ENCODE measurements at regions not wholly inside any gene's neighbourhood (a gene's known extent, or its start where the extent isn't known, plus 50 kb on each side); places are given as distances from the start of the nearest gene placed in this dataset.
A peak's percentile ranks its signal among the peaks of the same experiment; 100 is the strongest.

DNA sequence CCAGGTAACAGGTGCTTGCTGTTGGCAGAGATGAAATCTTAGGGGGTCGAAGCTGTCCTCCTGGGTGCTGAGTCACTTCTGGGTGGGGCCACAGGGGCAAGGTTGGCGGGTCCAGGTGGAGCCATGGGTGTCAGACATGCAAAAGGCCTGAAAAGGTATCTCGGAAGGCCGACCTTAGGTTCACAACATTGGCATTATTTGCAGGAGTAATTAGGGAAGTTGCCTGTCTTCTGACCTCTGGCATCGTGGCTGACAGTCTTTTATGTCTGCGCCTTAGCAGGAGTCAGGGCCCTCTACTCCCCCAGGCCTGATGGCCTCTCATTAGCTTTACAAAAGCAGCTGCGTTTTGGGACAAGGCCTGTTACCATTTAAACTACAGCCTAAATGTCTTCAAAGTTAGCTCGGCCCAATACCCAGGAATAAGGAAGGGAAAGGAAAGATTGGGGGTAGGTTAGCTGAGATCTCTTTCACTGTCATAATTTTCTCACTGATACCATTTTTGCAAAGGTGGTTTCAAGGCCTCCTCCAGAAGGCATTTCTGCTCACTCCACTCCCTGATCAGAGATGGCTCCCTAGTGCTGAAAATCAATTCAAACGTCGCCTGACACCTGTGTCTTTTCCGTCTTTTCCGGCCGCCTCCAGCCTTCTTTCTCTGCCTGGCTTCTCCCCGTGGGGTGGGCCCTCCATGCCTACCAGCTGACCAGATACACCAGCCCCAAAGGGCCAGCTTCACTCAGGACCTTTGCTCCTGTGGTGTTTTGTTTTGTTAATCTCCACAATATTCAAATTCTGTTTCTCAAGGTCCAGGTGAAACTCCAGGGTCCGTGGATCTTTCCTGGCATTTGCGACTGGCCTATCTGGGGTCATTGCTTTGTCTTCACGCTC, 90.8 kb downstream of the RHOB start (continued):
- TF ChIP-seq, protein P1, sequence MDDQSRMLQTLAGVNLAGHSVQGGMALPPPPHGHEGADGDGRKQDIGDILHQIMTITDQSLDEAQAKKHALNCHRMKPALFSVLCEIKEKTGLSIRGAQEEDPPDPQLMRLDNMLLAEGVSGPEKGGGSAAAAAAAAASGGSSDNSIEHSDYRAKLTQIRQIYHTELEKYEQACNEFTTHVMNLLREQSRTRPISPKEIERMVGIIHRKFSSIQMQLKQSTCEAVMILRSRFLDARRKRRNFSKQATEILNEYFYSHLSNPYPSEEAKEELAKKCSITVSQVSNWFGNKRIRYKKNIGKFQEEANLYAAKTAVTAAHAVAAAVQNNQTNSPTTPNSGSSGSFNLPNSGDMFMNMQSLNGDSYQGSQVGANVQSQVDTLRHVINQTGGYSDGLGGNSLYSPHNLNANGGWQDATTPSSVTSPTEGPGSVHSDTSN (CRISPR knock-in tag; IDR thresholded peaks at IDR 0.05; ENCODE audit: borderline replicate concordance): no peak
- no peak for TF ChIP-seq NCOA5 (CRISPR knock-in tag; IDR thresholded peaks at IDR 0.05)
- peak; percentile 14; the same call in 1 of the 2 replicates for TF ChIP-seq ZMYM4 (CRISPR knock-in tag; IDR thresholded peaks at IDR 0.05)
- peak; percentile 78 for TF ChIP-seq FOXP4 (CRISPR knock-in tag; IDR thresholded peaks at IDR 0.05)
- TF ChIP-seq ZFP62 (CRISPR knock-in tag; IDR thresholded peaks at IDR 0.05): no peak
- peak; percentile 86 for TF ChIP-seq HNF4G (IDR thresholded peaks at IDR 0.05; ENCODE audit: borderline replicate concordance, low read depth, low read length)
- no peak; the same call in 1 of the 2 replicates for TF ChIP-seq HNF4G (CRISPR knock-in tag; IDR thresholded peaks at IDR 0.05; ENCODE audit: borderline replicate concordance, low read depth)
- TF ChIP-seq DNMT1 (CRISPR knock-in tag; IDR thresholded peaks at IDR 0.05): no peak
- TF ChIP-seq, protein P2, sequence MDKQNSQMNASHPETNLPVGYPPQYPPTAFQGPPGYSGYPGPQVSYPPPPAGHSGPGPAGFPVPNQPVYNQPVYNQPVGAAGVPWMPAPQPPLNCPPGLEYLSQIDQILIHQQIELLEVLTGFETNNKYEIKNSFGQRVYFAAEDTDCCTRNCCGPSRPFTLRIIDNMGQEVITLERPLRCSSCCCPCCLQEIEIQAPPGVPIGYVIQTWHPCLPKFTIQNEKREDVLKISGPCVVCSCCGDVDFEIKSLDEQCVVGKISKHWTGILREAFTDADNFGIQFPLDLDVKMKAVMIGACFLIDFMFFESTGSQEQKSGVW (CRISPR knock-in tag; IDR thresholded peaks at IDR 0.05; ENCODE audit: borderline replicate concordance): no peak
- peak; percentile 47 for TF ChIP-seq RXRB (CRISPR knock-in tag; IDR thresholded peaks at IDR 0.05; ENCODE audit: borderline replicate concordance)
- TF ChIP-seq ZNF367 (CRISPR knock-in tag; IDR thresholded peaks at IDR 0.05; ENCODE audit: borderline replicate concordance): no peak
- TF ChIP-seq ZFX (CRISPR knock-in tag; IDR thresholded peaks at IDR 0.05; ENCODE audit: low read depth): peak; percentile 83
- TF ChIP-seq HDAC1 (CRISPR knock-in tag; IDR thresholded peaks at IDR 0.05): peak; percentile 26
- peak; percentile 23; the same call in 1 of the 2 replicates for TF ChIP-seq CAMTA2 (CRISPR knock-in tag; IDR thresholded peaks at IDR 0.05; ENCODE audit: borderline replicate concordance)
- no peak for TF ChIP-seq IKZF4 (CRISPR knock-in tag; IDR thresholded peaks at IDR 0.05; ENCODE audit: borderline replicate concordance, low read depth, not compliant biosample characterization)
- peak; percentile 62 for TF ChIP-seq IRF2 (CRISPR knock-in tag; IDR thresholded peaks at IDR 0.05)
- no peak for TF ChIP-seq FOXP1 (IDR thresholded peaks at IDR 0.05)
- TF ChIP-seq FOXP1 (CRISPR knock-in tag; IDR thresholded peaks at IDR 0.05): peak; percentile 68
- TF ChIP-seq ZBTB37 (CRISPR knock-in tag; IDR thresholded peaks at IDR 0.05): no peak; the same call in 1 of the 2 replicates
- peak; percentile 32; the same call in 1 of the 2 replicates for TF ChIP-seq PRMT3 (CRISPR knock-in tag; IDR thresholded peaks at IDR 0.05; ENCODE audit: borderline replicate concordance, low read depth)
- no peak for TF ChIP-seq TCF7L2 (IDR thresholded peaks at IDR 0.05; ENCODE audit: low read depth, low read length)
- TF ChIP-seq SALL1 (CRISPR knock-in tag; IDR thresholded peaks at IDR 0.05): 0 out of 2 replicates have a peak, but pooled peaks have one; percentile 7
- no peak for TF ChIP-seq ZNF879 (CRISPR knock-in tag; IDR thresholded peaks at IDR 0.05)
- TF ChIP-seq NCOA2 (CRISPR knock-in tag; IDR thresholded peaks at IDR 0.05): peak; percentile 57
- no peak for TF ChIP-seq NFKB2 (CRISPR knock-in tag; IDR thresholded peaks at IDR 0.05; ENCODE audit: borderline replicate concordance)

All from HepG2 (cell line).